LNCAP (cell line): ENCODE measurements at regions not wholly inside any gene's neighbourhood (a gene's known extent, or its start where the extent isn't known, plus 50 kb on each side); places are given as distances from the start of the nearest gene placed in this dataset.

ENCODE experiments used
- TF ChIP-seq, protein P1 (sequence below): fragments of 450-650 bp; IDR thresholded peaks from 2 replicates; pipeline ENCODE4 v1.5.1; 2017; ENCODE audit warnings: mild to moderate bottlenecking

DNA sequence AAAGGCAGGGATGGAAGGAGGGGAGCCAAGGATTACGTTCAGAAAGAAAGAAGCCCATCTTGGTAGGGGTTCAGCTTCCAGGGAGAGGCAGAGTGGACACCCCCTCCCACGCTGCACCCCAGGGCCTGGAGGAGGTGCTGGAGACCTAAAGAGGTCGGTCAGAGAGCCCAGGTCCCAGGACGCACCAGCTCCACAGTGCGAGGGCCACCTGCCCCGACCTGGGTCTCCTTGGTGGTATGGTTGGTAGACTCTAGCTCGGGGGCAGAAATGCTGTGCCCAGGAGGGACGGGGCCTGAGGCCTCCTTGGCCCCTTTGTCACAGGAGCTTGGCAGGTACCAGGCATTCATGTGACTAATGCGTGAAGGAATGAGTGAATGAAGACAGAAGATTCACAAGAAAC lies 87.1 kb upstream of the RAB6C start:
- TF ChIP-seq, protein P1, sequence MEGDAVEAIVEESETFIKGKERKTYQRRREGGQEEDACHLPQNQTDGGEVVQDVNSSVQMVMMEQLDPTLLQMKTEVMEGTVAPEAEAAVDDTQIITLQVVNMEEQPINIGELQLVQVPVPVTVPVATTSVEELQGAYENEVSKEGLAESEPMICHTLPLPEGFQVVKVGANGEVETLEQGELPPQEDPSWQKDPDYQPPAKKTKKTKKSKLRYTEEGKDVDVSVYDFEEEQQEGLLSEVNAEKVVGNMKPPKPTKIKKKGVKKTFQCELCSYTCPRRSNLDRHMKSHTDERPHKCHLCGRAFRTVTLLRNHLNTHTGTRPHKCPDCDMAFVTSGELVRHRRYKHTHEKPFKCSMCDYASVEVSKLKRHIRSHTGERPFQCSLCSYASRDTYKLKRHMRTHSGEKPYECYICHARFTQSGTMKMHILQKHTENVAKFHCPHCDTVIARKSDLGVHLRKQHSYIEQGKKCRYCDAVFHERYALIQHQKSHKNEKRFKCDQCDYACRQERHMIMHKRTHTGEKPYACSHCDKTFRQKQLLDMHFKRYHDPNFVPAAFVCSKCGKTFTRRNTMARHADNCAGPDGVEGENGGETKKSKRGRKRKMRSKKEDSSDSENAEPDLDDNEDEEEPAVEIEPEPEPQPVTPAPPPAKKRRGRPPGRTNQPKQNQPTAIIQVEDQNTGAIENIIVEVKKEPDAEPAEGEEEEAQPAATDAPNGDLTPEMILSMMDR = no peak

DNA sequence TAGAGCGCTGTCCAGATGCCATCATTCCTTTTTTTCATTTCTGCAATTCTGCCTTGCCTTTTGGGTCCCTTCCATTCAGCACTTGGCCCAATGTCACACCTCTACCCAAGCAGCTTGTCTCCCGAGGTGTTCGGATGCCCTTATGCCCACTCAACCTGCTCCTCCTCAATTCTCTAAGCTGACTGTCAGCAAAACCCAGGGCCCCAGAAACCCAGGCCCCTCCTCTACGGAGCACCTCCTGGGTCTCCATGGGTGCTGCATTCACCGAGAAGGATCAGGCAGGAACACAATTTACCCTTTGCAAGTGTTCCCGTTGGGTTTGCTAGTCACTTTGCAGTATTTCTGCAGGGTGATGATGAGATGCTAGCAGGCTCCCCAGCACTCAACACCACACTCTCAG lies 86.7 kb upstream of the RAB6C start:
- TF ChIP-seq, protein P1 = no peak

DNA sequence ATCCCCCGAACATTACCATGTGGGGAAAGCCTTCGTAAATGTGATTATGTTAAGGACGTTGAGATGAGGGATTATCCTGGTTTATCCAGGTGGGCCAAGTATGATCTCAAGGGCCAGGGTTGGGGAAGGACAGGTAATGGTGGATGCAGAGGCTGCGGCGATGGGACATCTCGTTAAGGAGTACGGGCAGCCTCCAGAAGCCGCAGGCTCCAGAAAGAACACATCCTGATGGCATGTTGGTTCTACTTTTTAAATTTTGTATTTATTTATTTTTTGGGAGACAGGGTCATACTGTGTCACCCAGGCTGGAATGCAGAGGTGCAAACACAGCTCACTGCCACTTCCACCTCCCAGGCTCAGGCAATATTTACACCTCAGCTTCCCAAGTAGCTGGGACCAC lies 86.2 kb upstream of the RAB6C start:
- TF ChIP-seq, protein P1 = no peak

DNA sequence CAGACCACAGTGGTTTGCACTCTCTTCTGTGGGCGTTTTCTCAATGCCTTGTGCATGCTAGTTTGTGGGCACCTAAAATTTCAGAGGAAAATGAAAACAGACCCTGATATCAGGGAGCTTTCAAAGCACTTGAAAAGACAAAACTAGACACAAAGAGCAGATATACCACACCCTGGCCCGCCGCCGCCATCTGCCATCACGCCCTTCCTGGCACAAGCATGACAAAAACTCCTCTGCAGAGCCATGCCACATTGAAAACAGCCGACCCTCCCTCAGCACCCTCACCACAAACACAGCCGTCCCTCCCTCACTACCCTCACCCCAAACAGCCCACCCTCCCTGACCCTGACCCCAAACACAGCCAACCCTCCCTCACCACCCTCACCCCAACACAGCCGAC lies 84.8 kb upstream of the RAB6C start:
- TF ChIP-seq, protein P1 = no peak

DNA sequence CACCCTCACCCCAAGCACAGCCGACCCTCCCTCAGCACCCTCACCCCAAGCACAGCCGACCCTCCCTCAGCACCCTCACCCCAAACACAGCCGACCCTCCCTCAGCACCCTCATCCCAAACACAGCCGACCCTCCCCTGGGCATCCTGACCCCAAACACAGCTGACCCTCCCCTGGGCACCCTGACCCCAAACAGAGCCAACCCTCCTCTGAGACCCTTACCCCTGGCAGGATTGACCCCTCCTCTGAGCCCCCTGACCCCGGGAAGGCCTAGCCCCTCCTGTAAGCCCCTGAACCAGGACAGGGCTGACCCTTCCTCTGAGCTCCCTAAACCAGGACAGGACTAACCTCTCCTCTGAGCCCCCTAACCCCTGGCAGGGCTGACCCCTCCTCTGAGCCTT lies 84.4 kb upstream of the RAB6C start:
- TF ChIP-seq, protein P1 = no peak

DNA sequence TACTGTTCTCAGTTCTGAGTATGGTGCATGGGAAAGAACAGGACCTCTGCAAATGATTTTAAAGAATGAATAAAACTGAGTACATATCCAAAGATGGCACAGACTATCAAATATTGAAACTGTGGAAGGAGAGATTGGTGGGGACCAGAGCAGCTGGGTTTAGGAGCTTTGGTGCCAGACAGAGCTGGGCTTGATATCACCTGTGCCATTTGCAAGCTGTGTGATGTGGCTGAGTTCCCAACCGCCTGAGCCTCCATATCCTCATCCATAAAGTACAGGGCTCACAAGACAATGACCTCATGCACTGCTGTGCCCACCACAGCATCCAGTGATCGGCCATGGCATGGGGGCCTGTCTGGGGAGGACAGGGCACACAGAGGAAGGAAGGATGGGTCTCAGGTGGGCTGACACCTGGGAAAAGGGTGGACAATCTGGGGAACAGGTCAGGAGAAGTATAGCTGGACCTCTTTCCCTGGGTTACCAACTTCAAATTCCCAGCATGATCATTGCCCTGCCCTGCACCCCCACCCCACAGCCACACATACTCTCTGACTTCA lies 83.9 kb upstream of the RAB6C start:
- TF ChIP-seq, protein P1 = no peak

DNA sequence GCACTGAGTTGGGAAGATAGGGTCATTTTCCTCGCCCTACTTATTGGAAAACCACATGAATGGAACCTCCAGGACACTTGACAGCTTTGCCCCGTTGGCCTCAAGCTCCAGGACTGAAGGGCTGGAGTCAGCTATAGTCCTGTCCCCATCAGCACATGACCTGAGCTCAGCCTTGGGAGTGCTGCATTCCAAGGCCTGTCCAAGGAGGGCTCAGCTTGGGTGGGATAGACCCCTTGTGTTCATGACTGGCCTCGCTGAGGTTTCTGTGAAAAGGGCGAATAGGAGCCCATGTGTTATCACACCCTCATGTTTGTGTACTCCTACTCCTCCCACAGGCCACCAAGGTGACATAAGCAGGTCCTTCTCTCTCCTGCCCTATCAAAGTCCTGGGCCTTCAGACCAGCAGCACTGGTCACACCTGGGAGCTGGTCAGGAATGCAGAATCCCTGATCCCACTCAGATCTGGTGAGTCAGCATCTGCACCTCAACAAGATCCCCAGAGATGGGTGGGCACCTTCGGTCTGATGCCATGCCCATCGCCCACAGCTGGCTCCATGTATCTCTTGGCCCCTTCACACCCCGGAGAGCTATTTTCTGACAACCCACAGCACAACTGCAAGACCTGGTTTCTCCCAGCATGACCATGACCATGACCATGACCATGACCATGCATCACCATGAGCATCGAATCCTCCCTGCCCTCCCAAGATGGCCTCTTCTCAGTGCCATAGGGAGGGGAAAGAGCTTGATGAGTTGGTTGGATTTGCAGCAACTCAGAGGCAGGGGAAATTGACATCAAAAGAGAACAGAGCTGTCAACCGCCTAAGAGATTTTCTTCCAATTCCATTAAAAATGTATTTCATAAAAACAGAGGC lies 83.0 kb upstream of the RAB6C start:
- TF ChIP-seq, protein P1 = no peak
